RCC 7860 (cell line): ENCODE measurements at regions not wholly inside any gene's neighbourhood (a gene's known extent, or its start where the extent isn't known, plus 50 kb on each side); places are given as distances from the start of the nearest gene placed in this dataset.
"Not testable (repeated sequence)": the region's sequence is repeated elsewhere in the genome, so short reads cannot be mapped to it uniquely, and the experiment has no call there.

ENCODE experiments used
- DNase-seq: peaks from one replicate; pipeline ENCODE4 v3.0.0-alpha.2; 2015; ENCODE audit warnings: low spot score
- FAIRE-seq: peaks from 2 replicates; lab custom pipeline; 2012; peaks lifted over from hg19 to GRCh38; lab: Jason Lieb, UNC

DNA sequence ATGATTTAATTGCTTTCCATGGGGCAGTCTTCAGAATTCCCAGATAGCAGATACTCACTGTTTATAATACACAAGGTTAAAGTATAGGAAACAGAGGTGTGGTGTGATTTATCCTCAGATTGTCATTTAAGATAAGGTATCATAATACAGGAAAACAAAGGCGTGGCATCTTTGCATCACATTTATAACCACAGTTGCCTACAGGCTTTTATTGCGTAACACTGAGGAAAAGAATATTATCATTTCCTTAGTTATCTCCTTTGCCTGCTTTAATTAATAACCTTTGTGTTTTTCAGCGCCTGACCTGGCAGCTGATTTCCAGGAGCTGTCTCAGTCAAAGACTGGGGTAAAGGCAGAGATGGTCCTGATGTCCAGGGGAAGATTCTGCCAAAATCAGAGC is 68.8 kb downstream of the SSX7 start:
- DNase-seq (no peak), FAIRE-seq (no peak)

DNA sequence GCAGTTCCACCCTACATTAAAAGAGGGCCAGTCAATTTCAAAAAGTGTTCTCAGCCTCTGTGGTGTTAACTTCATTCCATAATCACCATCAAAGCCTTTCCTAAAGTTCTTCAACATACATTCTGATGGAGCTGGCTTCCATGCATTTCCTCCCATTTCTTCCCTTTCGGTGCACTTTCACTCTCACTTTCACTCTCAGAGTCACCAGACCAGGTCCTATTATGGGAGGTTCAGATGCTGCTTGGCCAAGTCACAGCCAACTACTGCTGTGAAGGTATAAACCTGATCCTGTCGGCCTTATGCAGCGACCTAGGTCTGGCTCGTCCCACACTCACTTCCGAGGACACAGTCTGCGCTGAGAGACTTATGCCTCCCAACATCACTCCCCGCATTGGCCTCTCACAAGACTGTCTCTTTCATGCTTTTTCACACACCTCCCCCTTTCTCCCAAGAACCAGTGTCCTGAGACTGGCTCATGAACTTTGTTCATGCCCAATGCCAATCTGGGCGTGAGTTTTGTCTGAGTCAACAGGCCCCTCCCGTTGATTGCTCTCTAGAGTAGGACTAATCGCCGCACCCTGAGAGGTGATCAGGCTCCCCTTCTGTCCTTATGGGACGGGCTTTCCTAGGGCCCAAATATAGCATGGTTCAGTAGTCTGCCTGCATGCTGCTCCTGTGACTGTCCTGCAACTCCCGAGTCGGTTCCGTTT is 60.8 kb upstream of the XAGE1B start:
- FAIRE-seq (no peak), DNase-seq (no peak)

- FAIRE-seq: no peak
- no peak for DNase-seq
Measured at GRCh38 chrX:52576946-52577345, 60.1 kb upstream of the XAGE1B start.

- FAIRE-seq (no peak), DNase-seq (no peak)
Measured at GRCh38 chrX:52576474-52576873, 59.6 kb upstream of the XAGE1B start.

- DNase-seq (peak; percentile 45), FAIRE-seq (peak; percentile 75)
Measured at GRCh38 chrX:52574416-52575275, 57.8 kb upstream of the XAGE1B start.

- DNase-seq, FAIRE-seq: not testable (repeated sequence)
Measured at GRCh38 chrX:52568146-52568545, 51.3 kb upstream of the XAGE1B start.
